GOT3 (cell line): ENCODE measurements at regions not wholly inside any gene's neighbourhood (a gene's known extent, or its start where the extent isn't known, plus 50 kb on each side); places are given as distances from the start of the nearest gene placed in this dataset.

Experiments
- DNase-seq: peaks from one replicate; lab custom pipeline; 2025; ENCODE audit warnings: mixed read lengths; lab: John Stamatoyannopoulos, UW

DNA sequence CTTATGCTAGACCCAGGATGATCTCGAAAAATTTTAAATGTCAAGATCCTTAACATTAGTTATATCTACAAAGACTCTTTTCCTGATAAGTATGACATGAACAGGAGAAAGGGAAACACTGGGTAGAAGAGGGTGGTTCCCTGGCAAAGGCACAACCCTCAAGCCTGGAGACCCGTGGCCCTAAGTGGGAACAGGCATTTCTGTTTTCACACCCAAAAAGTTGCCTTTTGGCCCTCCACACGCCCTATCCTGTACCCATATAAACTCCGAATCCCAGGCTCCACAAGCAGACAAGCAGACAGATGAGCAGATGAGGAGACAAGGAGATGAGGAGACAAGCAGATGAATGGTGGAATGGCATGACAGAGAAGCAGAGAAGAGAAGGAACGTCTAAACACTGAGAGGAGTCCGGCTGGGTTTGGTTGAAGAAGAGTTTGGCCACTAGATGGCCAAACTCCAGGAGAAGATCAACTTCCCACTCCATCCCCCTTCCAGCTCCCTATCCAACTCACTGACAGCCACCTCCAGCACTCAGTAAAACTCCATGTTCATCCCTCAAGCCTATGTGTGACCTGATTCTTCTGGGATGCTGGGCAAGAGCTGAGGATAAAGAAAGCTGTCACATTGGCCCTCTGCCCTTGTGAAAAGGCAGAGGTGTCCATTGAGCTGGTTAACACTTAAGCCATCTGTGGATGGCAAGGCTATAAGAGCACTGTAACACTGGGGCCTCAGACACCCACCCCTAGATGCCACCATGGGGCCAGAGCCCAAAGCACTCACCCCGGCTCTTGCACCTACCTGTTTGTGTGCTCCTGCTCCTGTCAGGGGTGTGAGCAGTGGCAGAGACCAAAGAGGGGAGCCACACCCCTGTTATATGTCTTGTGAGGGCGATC, 139.6 kb upstream of the FAM20A start:
- DNase-seq = no peak

DNA sequence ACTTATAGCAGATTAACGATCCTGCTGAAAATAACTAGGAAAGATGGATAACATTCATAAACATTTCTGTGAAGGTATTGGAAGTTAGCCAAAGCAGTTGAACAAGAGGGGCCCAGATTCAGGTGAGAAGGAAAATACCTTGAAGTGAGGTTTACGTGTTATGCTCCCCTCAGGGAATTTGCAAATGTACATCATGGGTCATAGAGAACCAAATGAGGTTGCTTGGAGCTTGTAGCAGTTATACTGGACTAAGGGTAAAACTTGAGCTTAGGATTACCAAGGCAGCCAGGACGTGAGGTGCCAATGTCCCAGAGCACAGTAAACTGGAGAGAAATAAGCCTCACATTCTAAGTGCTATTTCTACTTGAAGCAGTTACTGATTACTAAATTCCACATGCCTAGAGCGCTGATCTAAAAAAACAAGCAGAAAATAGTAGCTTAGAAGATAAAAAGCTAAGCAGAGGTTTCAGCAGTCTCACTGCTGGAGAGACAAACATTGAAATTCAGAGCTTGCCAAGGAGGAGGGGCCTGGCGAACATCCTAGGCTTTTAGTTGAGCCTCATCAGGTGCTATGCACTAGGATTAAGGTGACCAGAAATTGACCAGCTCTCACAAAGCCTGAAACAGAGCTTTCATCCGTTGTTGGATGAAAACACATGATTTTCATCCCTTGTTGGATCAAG, 136.7 kb upstream of the FAM20A start:
- no peak for DNase-seq

GRCh38 chr17:68734931-68735330, 133.8 kb upstream of the FAM20A start:
- no peak for DNase-seq

DNA sequence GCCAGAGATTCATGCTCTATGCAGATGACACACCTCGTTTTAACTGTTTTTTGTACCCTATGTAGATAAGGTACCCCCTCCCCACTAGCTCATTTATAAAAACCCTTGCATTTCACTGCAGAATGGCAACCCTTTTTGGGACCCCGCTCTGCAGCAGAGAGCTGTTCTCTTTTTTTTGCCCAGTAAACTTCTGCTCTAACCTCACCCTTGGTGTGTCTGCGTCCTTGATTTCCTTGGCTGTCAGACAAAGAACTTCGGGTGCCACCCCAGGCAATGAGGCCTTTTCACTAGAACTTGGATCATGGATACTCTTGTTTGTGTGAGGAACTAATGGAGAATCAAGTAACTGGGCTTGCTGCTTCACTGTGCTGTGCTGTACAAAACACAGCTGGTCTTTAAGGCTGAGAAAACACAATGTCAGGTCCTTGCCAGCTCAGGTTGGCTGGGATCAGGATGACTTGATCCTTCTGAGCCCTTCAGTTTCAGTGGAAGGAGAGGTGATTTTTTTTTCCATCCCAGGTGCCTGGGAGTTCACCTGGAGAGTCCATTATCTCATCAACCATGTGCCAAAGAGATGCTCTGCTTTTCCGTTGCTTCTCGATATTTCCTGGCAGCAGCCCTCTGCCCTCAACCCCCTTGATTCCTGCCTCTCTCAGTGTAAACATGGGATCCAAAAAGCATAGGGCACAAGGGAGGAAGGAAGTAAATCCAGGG, 133.2 kb upstream of the FAM20A start:
- DNase-seq = no peak

GRCh38 chr17:68733241-68734176, 132.3 kb upstream of the FAM20A start:
- DNase-seq = no peak

GRCh38 chr17:68732301-68732749, 131.2 kb upstream of the FAM20A start:
- no peak for DNase-seq

GRCh38 chr17:68731465-68731864, 130.3 kb upstream of the FAM20A start:
- no peak for DNase-seq

- no peak for DNase-seq
Observed at GRCh38 chr17:68719431-68719830, 118.3 kb upstream of the FAM20A start.

- no peak for DNase-seq
Observed at GRCh38 chr17:68718926-68719325, 117.8 kb upstream of the FAM20A start.

DNA sequence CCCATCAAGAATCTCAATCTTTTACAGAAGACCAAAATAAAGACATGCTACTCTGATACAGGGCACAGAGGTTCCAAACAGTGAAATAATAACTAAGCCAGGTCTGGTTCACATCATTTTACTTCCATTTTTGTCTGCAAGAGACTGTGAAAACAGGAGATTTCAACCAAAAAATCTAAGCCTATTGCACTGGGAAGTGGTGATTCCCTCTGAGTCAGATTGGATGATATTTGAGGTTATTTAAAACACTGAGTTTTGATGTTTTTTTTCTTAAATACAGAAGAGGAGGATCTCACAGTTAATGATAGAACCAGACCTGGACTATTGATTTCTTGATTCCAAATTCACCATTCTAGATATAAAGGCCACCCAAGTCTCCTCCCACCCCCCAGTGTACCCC, 117.3 kb upstream of the FAM20A start:
- no peak for DNase-seq

DNA sequence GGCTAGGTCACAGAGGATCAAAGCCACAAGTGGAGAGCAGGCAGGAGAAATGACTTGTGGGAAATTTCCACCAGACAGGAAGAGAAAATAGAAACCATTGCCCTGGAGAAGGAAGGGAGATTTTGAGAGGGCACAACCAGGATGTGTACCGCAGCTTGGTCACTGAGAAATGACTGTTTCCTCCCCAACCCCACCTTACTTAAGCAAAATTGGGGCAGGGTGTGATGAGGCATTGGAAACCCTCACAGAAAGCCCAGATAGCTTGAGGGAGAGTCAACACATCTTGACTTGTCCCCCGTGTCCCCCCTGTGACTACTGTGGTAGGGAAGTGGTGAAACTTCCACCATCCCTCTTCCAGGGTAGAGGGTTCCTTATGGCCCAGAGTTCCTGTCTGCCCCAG, 113.5 kb upstream of the FAM20A start:
- DNase-seq = no peak

DNA sequence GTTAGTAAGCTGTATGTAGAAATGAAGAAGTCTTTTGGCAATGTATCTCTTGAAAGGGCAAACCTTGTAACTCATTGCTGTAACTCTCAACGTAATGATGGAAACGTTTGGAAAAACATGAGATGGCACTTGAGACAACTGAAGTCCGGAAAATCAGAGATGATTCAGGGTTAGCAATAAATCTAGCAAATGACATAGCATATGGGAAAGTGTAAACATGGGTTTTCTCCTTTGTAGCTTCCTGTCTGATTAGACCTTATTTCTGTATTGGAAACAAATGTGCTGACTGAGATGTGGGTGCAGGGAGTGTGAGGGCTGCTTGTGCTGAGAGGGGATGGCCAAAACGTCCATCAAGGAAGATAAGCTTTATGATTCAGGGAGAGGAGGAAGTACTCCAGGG, 110.7 kb upstream of the FAM20A start:
- DNase-seq = no peak

DNA sequence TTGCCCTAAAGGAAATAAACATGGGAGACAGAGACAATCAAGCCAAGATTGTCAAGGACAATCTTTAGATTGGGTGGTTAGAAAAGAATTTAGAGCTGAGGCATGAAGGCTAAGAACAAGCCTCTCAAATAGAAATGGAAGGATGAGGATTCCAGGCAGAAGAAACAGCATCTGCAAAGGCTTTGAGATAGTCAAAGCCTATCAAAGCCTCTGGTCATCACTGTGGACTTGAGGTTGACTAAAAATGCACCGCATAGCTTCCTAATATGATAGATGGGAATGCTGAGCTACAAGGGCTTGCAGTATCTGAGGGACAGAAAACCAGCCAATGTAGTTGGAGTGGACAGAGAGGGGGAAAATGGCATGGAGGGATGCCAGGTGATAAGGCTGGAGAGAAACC, 109.8 kb upstream of the FAM20A start:
- DNase-seq = no peak

DNA sequence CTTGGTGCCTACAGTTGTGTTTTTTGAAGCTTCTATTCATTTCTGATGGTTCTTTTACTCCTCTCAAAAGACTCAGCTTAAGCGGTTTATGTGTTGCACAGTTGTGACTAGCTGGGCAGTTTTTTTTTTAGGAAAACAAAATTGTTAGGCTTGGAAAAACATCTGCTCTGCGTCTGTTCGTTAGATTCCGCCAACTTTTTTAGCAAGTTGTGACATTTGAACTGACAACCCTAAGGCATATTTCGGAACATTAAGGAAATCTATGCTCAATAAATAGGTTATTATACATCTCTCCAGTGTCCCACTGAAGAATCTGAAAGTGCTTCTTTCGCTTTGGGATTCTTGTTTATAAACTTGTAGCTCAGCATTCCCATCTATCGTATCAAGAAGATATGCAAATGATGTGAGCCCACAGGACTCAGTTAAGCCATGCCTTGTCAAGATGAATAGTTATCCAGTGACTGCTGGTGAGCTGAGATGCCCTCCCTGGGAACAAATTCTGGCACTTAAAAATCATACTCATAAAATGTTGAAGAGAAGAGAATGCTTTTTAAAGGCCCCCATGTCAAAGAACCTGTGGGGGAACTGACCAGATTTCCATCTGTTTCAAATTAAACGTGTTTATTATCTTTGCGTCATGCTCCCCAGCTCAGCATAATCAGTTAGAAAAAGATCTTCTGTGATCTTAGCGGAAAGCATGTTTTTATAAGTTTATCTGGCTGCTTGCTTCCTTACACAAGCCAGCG, 109.0 kb upstream of the FAM20A start:
- DNase-seq = no peak

- DNase-seq = no peak
Observed at GRCh38 chr17:68709461-68709860, 108.3 kb upstream of the FAM20A start.

- DNase-seq = no peak
Observed at GRCh38 chr17:68707031-68707430, 105.9 kb upstream of the FAM20A start.

DNA sequence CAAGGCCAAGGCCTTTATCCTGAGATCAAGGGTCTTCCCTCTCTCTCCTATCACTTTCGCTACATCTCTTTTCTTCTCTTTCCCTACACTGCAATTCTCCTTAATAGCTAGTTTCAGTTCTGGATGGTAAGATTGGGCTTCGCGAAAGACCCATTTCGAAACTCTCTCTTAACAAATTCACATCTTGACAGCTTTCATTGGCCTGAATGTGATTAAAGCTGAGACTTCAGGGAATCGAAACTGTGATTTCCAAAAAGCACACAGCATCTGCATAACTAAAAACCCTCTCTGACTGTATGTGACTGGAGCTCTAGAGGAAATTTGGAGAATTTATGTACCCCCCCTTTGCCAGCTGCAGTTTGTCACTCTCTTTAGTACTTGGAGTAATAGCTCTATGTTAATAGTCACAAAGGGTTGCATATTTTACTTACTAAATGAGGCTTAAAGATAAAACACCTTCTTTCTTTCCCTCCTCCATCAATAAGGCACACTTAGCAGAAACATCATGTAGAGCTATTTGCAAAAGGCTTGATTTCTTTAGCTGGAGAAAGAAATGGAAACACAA, 105.3 kb upstream of the FAM20A start:
- no peak for DNase-seq

- no peak for DNase-seq
Observed at GRCh38 chr17:68705714-68706076, 104.5 kb upstream of the FAM20A start.

DNA sequence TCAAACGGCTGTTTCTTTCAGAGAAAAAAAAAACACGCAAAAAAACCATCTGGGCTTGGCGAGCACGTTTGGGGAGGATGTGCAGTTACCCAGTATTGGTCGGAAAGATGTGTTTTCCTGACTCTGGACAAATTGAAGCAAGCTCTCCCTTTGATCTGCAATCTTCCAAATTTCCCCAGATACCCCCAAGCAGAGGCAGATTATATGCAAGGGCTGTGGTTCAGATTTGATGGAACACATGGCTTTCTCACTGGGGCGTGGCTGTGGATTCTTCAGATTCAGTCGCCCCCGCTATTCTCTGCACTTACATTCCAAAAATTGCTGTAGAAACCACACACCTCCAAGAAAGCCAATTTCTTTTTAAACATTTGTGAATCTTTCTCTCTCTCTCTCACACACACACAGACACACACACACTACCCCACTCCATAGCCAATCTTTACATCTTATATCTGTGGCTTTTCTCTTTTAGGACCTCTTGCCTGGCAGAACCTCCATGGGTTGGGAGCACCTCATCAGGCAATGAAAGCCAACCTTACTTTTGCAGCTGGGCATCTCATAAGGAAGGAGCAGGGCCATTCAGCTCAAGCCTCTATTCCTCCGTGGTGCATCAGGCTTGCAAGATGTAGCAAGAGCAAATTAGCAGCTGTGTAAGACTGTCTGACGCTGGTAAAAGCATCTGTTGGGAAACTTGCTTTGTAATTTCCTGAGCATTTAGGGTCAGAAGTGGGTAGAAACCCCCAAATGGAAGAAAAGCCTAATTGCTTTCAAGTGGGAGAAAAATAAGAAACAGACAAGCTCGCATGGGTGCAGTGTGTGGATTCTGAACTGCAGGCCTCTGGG, 103.9 kb upstream of the FAM20A start:
- no peak for DNase-seq

DNA sequence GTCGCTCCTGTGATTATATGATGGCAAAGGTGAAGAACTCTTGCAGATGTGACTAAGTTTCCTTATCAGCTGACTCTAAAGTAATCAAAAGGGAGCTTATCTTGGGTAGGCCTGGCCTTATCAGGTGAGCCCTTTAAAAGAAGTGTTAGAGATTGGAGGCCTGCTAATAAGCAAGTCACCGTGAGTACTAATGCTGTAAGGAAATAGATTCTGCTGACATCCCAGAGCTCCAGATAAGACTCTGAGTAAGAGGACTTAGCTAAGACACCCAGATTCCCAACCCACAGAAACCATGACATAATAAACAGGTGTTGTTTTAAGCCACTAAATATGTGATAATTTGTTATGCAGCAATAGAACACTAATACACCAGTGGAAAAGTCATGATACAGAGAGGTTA, 99.9 kb upstream of the FAM20A start:
- DNase-seq = no peak
